SW 1271 (cell line): ENCODE measurements at regions not wholly inside any gene's neighbourhood (a gene's known extent, or its start where the extent isn't known, plus 50 kb on each side); places are given as distances from the start of the nearest gene placed in this dataset.

Experiments
- DNase-seq, 2 experiments: peaks; one replicate each; lab custom pipeline; 2025; lab: John Stamatoyannopoulos, UW

DNA sequence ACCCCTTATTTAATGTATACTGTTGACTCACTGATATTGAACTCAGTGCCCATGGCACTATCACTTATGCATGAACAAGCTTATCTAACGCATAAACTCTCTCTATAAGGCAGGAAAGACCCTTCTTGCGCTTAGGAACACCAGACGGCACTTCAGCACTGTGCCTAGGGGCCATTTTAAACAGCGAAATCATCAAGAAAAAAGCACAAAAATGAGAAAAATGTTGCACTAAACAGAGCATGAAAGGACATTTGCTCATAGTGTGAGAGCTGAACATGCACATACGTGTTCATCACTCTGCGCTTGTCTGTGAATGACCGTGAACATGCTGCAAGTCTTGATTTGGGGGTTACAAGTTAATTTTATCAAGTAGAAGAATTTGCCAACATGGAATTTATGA, 109.6 kb downstream of the WDR11 start:
- no peak for DNase-seq

DNA sequence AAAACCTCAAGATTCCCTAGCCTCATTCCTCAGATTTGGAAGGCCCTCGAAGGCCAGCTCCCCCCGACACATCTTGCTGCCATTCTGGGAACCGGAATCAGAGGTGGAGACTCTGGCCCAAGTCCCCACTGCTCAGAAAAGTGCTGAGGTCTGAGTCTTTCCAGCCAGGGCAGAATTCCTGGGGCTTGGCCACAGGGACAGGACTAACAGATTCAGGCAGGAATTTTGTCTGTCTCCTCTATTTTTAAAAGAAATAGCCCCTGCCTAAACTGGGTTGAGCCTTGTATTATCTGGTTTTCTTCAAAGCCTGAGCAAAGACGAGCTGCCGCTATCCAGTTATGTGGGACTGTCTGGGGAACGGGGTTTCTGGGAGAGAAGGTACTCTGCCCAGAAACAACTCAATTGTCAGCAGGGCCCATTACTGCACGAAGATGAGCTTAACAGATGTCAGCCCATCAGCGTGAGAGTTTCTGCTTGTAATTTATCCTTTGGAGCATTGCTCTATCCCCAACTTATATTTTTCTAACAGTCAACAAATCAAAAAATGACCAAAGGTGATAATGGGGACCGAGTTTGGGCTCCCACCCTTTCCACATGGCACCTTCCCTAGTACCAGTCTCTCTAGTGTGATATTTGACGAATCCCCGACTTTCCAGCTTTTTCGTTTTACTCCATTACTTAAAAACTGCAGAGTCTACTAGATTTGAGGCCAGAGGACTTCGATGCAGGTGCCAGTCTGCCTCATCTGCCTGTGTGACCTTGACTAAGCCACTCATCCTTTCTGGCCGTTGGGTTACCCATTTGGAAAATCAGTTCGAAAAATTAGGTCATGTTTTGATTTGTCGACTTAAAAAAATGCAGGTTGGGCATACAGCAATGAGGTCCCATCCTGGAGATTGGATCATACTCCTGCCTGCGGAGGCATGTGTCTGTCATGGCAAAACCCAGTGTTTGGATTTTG, 110.9 kb downstream of the WDR11 start:
- DNase-seq: no peak

DNA sequence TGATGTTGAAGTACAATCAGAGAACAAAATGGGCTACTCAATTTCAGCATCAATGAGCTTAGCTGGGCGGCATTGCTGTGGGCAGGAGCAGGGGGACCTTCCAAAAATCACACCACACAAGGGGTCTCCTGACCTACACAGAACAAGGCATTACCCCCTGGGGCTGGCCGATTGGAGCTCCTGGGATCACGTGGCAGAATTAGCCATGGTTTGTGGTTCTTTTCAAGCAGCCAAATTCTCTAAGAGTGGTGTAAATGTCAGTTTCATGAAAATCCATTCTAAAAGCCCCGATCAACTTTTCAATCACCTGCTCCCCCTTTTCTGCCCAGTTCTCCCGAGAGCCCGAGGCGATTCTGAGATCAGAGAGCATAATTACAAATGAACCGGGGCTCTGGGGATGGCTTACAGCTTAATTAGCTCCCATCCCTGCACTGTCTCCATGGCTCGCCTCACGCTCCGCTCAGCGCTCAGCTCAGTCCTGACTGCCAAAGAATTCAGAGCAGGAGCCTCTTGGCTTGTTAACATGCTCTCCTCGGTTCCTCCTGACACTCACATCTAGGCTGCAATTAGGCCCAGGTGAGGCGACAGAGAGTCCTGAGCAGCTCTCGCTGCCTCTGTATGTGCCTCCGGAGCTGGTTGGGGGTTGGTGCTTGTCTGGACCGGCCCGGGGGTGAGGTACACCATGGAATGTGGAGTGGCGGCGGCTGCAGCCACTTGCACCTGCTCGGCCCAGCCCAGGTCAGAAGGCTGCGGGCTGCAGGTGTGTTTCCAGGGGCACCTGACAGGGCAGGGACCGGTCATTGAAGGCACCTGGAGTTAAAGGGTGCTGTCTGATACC, 111.8 kb downstream of the WDR11 start:
- DNase-seq: no peak

DNA sequence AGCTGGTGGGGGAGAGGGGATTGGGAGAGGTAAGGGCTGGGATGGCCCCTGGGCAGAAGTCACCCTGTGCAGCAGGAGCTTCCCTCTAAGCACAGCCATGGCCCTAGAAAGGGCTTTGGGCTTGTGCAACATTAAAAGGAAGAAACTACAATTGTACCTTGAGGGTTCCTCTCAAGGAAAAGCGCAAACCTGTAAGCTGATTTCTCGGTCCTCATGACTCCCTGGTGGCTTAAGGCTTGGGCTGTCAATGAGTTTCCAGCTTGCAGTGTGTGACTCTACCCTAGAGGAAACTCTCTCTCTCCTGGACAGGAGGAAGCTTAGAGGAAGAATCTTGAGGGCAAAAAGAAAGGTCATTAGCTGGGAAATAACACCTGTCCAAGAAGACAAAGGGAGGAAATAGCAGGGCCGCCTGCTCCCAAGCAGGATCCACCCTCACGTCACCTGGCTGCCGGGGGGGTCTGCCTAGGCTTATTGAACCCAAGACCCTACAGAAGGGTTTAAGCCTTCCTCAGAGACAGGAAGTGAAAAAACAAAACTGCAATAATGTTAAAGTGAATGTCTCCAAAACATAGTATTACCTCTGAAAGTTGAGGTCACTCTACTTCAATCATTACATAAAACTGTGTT, 112.5 kb downstream of the WDR11 start:
- no peak for DNase-seq

DNA sequence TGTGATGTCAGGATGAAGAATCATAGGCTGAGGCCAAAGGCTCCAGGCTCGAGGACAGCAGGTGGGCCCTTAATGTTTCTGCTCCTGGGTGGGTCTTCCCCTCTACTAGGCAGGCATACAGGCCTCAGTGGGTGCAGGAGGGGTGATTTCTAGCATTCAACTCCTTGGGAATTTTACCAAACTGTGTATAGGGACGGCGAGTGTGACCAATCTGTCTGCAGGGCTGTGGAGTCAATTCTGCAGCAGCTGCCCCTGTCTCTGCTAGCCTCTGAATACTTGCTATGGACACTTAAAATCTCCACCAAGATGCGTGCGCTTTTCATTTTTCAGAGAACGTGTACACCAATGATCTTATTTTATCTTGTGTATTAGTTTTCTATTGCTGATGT, 115.5 kb downstream of the WDR11 start:
- no peak for DNase-seq

DNA sequence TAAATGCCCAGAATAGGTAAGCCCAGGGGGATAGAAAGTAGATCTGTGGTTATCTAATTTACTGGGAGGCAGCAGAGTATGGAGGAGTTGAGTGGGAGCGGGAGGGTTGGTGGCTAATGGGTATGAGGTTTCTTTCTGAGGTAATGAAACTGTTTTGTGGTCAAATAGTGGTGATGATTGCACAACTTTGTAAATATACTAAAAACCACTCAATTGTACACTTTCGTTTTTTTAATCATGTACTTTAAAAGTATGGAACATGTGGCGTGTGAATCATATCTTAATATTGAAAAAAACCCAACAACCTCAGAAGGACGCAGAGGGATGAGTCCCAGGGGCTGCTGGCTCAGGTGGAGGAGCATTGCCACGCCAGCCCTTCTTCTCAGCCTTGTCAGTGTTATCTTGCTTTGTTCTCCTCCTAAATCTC, 118.1 kb downstream of the WDR11 start:
- no peak for DNase-seq

DNA sequence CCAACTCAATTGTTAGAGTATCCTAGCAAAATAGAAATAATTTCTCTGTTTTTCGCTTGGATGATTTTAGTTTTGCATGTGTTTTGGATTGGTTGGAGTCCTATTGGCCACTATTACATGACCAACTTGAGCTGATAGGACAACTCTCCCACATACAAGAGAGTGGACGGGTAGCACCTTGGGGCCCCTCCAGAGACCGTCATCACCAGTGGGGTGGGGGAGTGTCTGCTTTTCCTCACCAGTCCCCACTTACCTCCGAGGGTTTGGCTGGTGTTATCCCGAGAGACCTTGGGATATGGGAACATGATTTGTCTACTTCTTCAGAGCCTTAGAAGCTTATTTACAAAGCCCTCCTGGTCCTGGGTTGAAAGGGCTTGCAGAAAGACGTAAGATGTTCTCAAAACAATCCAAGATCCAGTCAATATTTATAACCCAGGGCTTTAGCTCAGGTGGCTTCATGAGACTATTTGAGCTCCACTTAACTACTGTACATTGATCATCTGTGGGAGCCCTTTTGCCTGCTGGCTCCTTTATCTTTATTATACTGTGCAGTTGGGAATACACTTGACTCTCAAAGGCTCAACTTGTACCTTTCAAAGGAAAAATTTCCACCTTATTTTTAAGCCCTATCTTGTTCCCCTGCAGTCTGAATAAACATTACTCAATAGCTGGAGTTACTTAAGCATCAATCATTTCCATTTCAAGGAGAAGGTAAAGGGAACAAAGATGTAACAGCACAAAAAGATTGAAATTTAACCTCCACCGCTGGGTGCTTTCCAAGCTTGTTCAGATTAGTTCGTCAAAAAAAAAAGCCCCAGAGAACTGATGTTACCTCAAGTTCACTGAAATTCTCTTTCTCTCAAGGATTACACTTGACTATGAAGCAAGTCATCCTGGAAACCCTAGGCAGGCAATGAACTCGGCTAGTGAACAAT, 119.7 kb downstream of the WDR11 start:
- no peak for DNase-seq

DNA sequence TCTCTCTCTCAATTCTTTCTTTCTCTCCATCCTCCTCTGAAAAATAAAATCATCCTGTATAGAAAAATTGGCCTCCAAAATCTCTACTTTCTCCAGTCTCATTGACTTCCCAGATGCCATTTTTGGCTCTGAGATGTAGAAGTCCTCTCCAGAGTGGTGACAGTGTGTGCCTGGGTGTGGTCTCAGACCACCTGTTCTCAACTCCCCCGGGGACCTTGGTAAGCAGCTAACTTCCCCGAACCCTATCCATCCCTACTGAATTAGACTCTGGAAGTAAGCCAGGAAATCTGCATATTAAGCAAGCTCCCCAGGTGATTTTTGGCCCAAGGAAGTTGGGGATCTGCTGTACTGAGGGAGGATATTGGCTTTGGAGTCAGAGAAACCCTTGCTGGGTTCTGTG, 120.5 kb downstream of the WDR11 start:
- no peak for DNase-seq

DNA sequence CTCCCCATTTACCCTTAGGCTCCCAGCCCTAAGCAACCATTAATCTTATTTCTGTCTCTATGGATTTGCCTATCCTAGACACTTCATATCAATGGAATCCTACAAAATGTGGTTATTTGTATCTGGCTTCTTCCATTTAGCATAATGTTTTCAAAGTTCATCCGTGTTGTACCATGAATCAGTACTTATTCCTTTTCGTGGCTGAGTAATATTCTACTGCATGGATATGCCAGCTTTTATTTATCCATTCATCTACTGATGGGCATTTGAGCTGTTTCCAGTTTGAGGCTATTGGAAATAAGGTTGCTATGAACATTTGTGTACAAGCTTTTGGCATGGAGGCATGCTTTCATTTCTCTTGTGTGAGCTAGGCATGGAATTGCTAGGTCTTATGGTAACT, 121.1 kb downstream of the WDR11 start:
- DNase-seq: no peak

DNA sequence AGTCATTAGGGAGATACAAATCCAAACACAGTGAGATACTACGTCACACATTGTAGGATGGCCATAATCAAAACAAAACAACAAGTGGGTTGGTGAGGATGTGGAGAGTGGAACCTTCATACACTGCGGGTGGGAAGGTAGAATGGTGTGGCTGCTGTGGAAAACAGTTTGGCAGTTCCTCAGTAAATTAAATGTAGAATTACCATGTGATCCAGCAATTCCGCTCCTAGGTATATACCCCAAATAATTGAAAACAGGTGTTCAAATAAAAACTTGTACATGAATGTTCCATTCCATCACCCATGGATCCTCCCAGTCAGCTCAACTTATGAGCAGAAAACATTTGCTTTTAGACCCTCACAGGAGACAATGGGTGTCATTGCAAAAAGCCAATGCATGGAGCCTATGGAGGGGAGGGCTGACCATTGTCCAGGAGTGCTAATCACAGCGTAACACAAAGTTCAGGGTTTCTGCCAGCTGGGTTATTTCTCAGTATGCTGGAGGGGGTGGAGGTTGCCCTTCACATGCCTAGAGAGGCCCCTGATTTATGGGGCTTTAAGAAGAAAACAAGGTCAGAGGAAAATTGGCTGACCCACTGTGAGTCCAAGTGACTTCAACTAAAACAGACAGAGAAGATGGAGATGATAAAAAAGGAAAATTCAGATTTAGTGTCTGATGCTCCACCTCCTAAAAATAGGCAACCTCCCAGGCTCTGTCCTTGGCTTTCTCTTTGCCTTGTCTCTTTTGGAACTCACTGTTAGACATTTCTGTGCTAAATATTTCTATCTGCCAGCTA, 124.1 kb downstream of the WDR11 start:
- DNase-seq: no peak

DNA sequence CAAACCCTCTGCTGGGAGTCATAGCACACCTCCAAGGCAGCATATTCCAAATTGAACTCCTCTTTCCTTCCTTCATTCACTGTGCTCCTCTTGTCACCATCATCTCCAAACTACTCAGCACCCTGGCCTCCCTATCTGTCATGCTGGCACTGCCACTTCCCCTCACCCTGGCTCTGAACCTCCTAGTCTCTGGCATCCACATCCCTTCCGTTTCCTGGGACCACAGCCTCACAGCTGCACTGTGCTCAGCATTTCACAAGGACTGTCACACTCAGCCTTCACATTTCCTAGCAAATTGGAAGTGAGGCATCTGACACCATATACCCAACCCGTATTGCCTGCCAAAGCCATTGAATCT, 124.7 kb downstream of the WDR11 start:
- DNase-seq: no peak

DNA sequence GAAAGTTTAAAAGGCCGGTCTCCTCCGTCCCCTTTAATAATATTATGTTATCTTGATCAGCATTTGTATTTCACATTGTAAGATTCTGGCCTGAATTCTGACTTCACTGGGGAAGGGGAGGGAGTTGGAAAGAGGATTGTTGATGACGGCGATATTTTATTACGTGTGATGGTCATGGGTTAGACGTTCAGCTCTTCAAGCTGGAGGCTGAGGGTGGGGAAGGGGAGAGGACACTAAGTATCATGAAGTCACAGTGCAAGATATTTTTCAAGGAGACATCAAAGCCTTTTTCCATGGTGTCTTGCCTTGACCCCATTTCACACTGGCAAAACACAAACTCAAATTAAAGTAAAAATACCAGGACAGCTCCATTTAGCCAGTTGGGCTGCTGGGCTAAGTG, 126.7 kb downstream of the WDR11 start:
- no peak for DNase-seq

DNA sequence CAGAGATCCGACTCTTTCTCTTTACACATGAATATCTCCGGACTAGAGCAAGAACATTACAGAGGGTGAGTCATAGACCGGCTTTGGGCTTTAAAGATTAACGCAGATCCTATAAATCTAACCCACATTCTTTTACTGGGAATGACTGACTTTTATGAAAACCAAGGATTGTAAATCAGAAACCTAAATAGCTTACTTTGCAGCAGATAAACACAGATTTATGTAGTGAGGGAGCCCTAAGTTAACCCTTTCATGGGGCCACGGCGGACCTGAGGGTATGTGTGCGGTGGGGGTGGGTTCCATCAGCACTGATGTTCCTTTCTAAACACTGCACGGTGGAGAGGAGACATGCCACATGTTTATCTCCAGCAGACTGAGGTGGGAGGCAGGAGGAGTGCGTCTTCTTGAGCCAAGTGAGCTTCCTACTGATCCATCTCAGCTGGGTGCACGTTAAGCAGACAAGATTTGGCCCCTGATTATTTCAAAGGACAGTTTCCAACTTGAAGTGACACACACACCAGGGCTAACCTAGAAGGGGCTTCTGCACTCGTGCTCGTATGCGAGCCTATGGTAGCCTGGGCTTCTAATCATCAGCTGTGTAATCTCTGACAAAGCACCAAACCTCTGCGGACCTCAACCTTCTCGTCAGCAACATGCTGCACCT, 127.6 kb downstream of the WDR11 start:
- no peak for DNase-seq

DNA sequence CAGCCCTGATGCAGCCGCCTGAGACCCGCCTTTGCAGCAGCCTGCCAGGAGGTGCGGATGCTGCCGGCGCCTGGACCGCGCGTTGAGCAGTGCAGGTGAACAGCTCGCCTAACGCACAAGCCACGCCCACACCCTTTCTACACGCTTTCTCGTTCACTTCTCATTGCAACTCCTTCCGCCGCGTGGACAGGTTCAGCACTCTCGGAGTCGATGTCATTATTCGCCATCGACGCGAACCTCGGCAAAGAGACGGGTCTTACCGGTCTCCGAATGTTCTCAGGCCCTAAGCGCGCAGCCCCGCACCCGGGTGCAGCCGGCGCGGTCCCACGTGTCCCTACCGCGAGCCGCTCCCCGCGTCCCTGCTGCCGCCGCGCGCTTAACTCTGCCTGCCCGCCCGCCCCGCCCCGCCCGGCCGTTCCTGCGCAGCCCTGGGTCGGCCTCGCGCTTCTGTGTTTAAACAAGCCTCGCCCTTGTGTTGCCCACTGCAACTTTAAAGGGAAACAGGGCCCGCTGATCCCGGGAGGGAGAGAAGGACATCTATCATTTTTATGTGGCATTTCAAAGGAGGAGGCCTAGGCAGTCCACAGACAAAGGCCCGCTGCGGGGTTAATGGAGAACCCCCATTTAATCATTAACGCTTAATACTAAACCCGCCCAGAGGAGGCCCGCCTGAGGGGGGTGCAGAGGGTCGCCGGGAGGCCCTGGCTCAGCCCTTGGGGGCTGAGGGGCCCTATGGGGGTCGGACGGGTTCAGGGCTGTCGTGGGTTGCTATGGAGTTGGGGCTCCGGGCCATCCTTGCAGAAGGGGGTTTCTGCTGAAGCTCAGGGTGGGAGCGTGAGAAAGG, 128.5 kb downstream of the WDR11 start:
- no peak for DNase-seq

DNA sequence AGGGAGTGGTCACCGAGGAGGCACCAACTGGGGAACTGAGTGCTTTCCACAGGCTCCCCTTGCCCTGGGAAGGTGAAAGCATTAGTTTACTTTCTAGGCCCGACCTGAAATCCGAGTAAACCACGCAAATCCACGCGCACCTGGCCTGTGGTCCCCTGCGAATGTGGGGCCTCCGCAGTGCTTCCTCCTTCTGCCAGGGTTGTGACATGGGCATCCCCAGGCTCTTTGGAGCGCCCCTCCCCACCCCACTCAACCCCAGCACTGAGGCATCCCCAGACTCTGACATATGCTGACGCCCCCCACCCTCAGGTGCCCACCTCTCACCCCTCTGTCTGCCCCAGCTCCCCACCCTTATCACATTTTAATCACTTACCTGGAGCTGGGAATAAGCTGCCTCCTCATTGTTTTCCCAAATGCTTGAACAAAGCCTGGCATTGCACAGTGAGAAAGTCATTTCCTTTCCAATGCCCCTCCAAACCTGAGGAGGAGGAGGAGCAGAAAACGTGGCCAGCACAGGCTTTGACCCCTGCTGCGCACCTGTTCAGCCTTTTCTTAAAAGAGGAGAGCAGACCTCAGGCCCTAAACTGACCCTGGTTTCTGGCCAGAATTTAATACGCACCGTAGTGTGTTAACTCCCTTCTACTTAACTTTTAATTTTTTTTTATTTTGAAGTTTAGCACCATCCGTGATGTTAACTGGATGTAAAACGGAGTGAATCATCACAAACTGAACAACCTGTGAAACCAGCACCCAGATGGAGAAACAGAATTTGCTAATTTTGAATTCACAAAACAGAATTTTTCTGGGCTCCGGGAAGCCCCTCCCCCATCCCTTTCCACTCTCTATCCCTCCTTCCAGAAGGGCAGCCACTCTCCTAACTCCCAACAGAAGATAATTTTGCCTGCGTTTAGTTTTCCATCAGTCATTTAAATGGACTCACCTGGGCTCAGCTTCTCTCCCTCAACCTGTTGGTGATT, 129.4 kb downstream of the WDR11 start:
- DNase-seq: no peak

DNA sequence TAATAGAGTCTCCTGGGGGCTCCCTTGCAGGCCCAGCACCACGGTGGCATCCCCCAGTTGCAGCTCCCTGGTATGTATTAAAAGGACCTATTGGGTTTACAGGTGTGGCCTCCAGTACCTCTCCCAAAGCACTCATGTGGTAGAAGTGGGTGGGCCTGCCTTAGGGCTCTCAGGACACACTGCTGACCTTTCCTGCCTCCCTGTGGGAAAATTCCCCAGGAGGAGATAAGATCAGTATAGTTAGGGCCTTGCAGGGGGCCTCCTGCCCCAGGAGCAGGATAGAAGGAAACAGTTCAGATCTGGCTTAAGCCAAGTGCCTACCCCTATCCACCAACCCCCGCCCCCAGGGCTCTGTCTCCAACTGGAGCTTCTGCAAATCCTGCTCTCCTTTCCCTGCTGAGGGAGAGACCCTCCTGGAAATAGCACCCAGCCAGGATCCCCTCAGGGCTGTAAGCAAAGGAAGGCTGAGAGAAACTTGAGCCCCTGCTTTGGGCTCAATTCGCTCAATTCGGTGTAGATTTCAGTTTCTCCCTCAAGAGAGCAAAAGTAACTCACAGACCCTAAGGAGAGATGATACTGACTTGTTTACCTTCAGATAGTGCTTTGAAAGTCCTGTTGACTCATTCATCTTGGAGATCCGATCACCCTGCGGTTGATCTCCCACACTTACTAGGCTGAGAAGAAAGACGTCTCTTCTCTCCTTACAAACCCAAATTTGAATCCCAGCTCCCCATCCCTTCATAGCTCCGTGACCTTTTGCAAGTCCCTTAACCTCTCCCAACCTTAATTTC, 130.6 kb downstream of the WDR11 start:
- DNase-seq: no peak

DNA sequence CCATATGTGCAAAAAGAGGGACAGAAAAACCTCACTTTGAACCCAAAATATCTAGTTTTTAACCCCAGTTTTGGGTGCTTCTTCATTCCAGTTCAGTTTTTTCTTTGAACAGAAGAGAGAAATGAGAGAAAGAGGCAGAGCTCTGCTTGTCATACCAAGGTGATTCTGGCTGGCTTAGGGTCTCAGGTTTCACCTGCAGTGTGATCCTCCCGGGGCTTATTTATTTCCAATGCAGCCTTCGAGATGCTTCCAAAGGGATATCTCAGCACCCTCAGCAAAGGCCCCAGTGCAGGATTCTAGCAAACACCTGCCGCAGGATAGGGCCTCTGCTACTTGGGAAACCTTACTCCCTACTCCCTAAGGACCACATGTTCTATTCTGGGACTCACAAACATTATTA, 131.3 kb downstream of the WDR11 start:
- DNase-seq: no peak
